GM13977 (cell line): ENCODE measurements at regions not wholly inside any gene's neighbourhood (a gene's known extent, or its start where the extent isn't known, plus 50 kb on each side); places are given as distances from the start of the nearest gene placed in this dataset.
"Not testable (repeated sequence)": the region's sequence is repeated elsewhere in the genome, so short reads cannot be mapped to it uniquely, and the experiment has no call there.

Source experiments
- DNase-seq: peaks from one replicate; pipeline ENCODE4 v3.0.0; 2012; ENCODE audit warnings: low spot score
- CTCF ChIP-seq: IDR thresholded peaks from 2 replicates; pipeline ENCODE4 v1.5.1; 2012; ENCODE audit warnings: mild to moderate bottlenecking, control low read depth; ENCODE audit not compliant: insufficient read depth; ENCODE audit errors: extremely low read depth, missing control alignments
- in situ Hi-C: fragments of 300-500 bp; cut with MboI; formaldehyde crosslinking; loops from one replicate; pipeline ENCODE4 v1.12.0; 2022; ENCODE audit warnings: low sequenced_read_pairs, low pct_unique_long_range_greater_than_20kb, mixed read lengths, inconsistent platforms; ENCODE audit not compliant: unreplicated experiment

- in situ Hi-C loops: no loop called here
- no peak for DNase-seq
These were observed 1238.0 kb upstream of the NRXN1 start for GRCh38 chr2:52269696-52270485.

GRCh38 chr2:52264911-52265310 lies 1233.0 kb upstream of the NRXN1 start:
- in situ Hi-C loops: no loop called here
- no peak for TF ChIP-seq CTCF
- DNase-seq: no peak

More at GRCh38 chr2:52269696-52270485, 1238.0 kb upstream of the NRXN1 start:
- no peak for TF ChIP-seq CTCF

- in situ Hi-C loops: no loop called here
- TF ChIP-seq CTCF: no peak
- no peak for DNase-seq
These were observed 1232.6 kb upstream of the NRXN1 start for GRCh38 chr2:52264488-52264887.

- DNase-seq: no peak
- TF ChIP-seq CTCF: no peak
- in situ Hi-C loops: no loop called here
These were observed 1229.0 kb upstream of the NRXN1 start for GRCh38 chr2:52260904-52261303.

- DNase-seq, in situ Hi-C loops: not testable (repeated sequence)
These were observed 1227.0 kb upstream of the NRXN1 start for GRCh38 chr2:52258967-52259366.

- no peak for TF ChIP-seq CTCF
- DNase-seq: no peak
- in situ Hi-C loops: no loop called here
These were observed 1226.1 kb upstream of the NRXN1 start for GRCh38 chr2:52258038-52258437.

- DNase-seq: no peak
- TF ChIP-seq CTCF: no peak
- in situ Hi-C loops: no loop called here
These were observed 1221.6 kb upstream of the NRXN1 start for GRCh38 chr2:52253416-52253980.
